ENCODE measurements at regions not wholly inside any gene's neighbourhood (a gene's known extent, or its start where the extent isn't known, plus 50 kb on each side); places are given as distances from the start of the nearest gene placed in this dataset.
"Not testable (repeated sequence)": the region's sequence is repeated elsewhere in the genome, so short reads cannot be mapped to it uniquely, and the experiment has no call there.

GRCh38 chr3:8307545-8308110 lies 194.0 kb upstream of the LMCD1 start:
- no peak for DNase-seq (ENCODE audit: low read depth in 2 of 2)

GRCh38 chr3:8311321-8311720 lies 190.3 kb upstream of the LMCD1 start:
- DNase-seq (ENCODE audit: low read depth in 2 of 2): no peak

- no peak for DNase-seq (ENCODE audit: low read depth in 2 of 2)
Observed at GRCh38 chr3:8312685-8313084, 188.9 kb upstream of the LMCD1 start.

GRCh38 chr3:8313560-8314267 lies 187.9 kb upstream of the LMCD1 start:
- no peak for DNase-seq (ENCODE audit: low read depth in 2 of 2)

GRCh38 chr3:8315526-8315925 lies 186.1 kb upstream of the LMCD1 start:
- not testable (repeated sequence) for DNase-seq (ENCODE audit: low read depth in 2 of 2)

GRCh38 chr3:8317661-8318649 lies 183.7 kb upstream of the LMCD1 start:
- DNase-seq (ENCODE audit: low read depth in 2 of 2): no peak

GRCh38 chr3:8319935-8320634 lies 181.5 kb upstream of the LMCD1 start:
- no peak for DNase-seq (ENCODE audit: low read depth in 2 of 2)

GRCh38 chr3:8320711-8321458 lies 180.7 kb upstream of the LMCD1 start:
- DNase-seq (ENCODE audit: low read depth in 2 of 2): no peak

- peak in 1 of 2 experiments; percentile 22 for DNase-seq (ENCODE audit: low read depth in 2 of 2)
Observed at GRCh38 chr3:8324747-8325146, 176.9 kb upstream of the LMCD1 start.

GRCh38 chr3:8325306-8325705 lies 176.3 kb upstream of the LMCD1 start:
- no peak for DNase-seq (ENCODE audit: low read depth in 2 of 2)

- not testable (repeated sequence) for DNase-seq (ENCODE audit: low read depth in 2 of 2)
Observed at GRCh38 chr3:8325833-8326232, 175.8 kb upstream of the LMCD1 start.

GRCh38 chr3:8327739-8328138 lies 173.9 kb upstream of the LMCD1 start:
- no peak for DNase-seq (ENCODE audit: low read depth in 2 of 2)

- no peak for DNase-seq (ENCODE audit: low read depth in 2 of 2)
Observed at GRCh38 chr3:8328967-8329366, 172.7 kb upstream of the LMCD1 start.

- no peak for DNase-seq (ENCODE audit: low read depth in 2 of 2)
Observed at GRCh38 chr3:8329598-8329997, 172.0 kb upstream of the LMCD1 start.

GRCh38 chr3:8336456-8336855 lies 165.2 kb upstream of the LMCD1 start:
- DNase-seq (ENCODE audit: low read depth in 2 of 2): no peak

GRCh38 chr3:8338424-8338823 lies 163.2 kb upstream of the LMCD1 start:
- DNase-seq (ENCODE audit: low read depth in 2 of 2): no peak

GRCh38 chr3:8341821-8342247 lies 159.8 kb upstream of the LMCD1 start:
- DNase-seq (ENCODE audit: low read depth in 2 of 2): no peak

GRCh38 chr3:8343058-8343457 lies 158.6 kb upstream of the LMCD1 start:
- no peak for DNase-seq (ENCODE audit: low read depth in 2 of 2)

GRCh38 chr3:8345398-8345797 lies 156.2 kb upstream of the LMCD1 start:
- DNase-seq (ENCODE audit: low read depth in 2 of 2): no peak

- no peak for DNase-seq (ENCODE audit: low read depth in 2 of 2)
Observed at GRCh38 chr3:8348076-8348475, 153.5 kb upstream of the LMCD1 start.

- DNase-seq (ENCODE audit: low read depth in 2 of 2): no peak
Observed at GRCh38 chr3:8352475-8352874, 149.1 kb upstream of the LMCD1 start.
